ENCODE measurements at regions not wholly inside any gene's neighbourhood (a gene's known extent, or its start where the extent isn't known, plus 50 kb on each side); places are given as distances from the start of the nearest gene placed in this dataset.
"Not testable (repeated sequence)": the region's sequence is repeated elsewhere in the genome, so short reads cannot be mapped to it uniquely, and the experiment has no call there.

DNA sequence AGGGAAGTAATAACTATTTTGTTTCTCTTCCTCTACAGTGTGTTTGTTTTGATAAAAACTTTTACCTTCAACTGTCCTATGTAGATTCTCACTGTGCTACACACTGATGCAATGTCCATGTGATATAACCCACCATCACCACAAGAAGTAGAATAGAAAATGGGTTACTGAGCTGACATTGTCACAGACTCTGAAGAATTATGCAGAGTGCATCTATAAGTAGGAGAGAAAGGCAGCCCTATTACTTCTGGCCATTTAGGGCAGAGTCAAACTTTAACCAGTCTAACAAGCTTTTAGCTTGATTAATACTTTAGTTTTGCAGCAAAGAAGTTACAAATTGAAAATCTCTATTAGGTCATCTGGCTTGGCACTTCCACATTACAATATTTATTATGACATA lies 354.0 kb upstream of the CDH8 start:
- no peak for DNase-seq (ENCODE audit: low spot score)

GRCh38 chr16:62386411-62386810 lies 350.2 kb upstream of the CDH8 start:
- DNase-seq (ENCODE audit: low spot score): no peak

DNA sequence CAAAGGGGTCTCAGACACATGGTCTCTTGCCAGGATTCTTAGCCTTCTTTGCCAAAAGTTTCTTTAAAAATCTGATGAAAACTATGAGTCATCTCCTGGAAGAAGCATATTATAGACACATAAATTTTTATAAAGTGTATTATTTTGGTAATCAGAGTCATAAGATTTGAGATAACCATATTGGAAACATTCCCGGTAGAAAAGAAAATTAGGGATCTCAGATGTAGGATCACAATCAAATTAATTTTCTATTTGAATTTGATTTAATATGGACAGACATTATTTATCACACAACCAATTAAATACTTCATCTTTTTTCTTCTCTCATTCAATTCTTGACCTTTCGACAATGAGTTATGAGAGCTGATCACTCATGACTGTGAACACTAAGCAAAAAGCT lies 347.7 kb upstream of the CDH8 start:
- no peak for DNase-seq (ENCODE audit: low spot score)

GRCh38 chr16:62370445-62370844 lies 334.2 kb upstream of the CDH8 start:
- no peak for DNase-seq (ENCODE audit: low spot score)

GRCh38 chr16:62363501-62363900 lies 327.3 kb upstream of the CDH8 start:
- no peak for DNase-seq (ENCODE audit: low spot score)

DNA sequence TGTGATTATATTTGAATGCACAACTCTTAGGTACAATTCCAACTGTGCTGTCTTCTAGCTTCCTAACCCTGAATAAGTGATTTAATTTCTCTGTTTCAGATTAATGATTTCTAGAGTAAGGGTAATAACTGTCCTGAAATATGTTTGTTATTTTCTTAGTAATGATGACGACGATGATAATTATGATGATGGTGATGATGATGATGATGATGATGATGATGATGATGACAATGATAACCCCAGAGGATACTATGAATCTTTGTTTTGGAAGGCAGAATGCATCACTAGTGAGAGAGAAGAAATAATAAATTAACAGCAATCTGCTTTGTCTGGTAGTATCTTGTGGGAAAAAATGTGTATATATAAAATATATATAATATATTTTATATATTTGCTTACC lies 317.1 kb upstream of the CDH8 start:
- no peak for DNase-seq (ENCODE audit: low spot score)

- no peak for DNase-seq (ENCODE audit: low spot score)
Measured at GRCh38 chr16:62342216-62342615, 306.0 kb upstream of the CDH8 start.

DNA sequence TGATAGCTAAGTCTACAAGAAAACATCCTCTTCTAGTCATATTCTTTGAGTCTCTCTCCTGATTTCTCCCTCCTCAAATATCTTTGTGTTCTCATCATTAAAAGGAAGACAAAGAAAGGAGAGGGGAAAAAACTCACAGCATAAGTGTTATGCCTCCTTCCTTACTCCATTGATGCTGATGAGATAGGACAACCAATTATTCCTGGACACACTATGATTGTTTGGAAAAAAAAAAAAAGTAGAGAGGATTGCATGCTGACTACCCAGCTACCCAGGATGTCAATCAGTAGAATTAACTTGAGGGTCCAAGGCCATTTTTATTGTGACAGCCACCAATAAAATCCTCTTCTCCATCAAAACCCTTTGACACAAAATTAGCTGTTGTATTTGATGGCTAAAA lies 299.1 kb upstream of the CDH8 start:
- DNase-seq (ENCODE audit: low spot score): no peak

GRCh38 chr16:62321606-62322005 lies 285.4 kb upstream of the CDH8 start:
- no peak for DNase-seq (ENCODE audit: low spot score)

- DNase-seq (ENCODE audit: low spot score): no peak
Measured at GRCh38 chr16:62298600-62298999, 262.4 kb upstream of the CDH8 start.

- DNase-seq (ENCODE audit: low spot score): no peak
Measured at GRCh38 chr16:62294213-62294972, 258.2 kb upstream of the CDH8 start.

DNA sequence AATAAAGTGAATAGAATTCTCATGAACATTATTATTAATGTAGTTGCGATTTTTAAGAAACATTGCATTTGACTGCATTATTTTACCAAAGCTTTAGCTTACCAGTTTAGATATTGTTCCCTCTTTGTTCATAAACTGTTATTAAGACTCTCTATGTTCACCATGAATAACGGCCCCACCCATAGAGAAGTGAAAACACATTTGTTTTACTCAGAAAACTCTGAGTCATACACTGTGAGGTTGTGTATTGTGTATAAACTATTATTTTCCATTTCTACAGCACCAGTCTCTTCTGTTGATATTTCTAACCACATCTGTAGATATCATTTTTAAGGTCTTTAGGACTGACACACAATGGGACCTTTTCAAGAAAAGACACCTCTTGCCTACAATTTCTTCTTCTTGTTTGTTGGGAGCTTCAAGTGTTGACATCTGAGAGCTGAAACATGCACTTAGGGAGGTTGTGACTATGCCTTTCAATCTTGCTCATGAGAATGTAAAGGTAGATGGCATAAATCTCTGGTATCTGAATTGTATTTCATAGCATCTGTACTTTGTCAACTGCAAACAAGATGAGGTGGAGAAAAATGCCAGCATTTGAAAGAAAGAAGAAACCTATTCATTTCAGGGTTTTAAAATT lies 252.9 kb upstream of the CDH8 start:
- DNase-seq (ENCODE audit: low spot score): no peak

DNA sequence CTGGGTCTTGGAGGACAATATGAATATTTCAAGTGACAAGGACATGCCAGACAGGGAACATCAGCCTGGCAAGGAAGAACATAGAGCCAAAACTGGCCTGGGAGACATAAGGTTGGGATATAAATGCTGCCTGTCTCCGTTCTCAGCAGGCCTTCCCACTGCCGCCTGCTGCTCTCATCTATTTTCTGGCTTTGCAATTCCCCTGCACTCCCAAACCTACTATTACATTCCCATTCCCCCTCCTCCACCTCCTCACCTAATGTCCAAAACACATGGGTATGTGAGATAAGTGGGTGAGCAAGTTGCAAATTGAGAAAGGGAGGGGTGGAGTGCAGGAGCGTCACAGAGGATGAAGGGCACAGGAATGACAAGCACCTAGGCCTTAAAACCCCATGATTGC lies 244.3 kb upstream of the CDH8 start:
- DNase-seq (ENCODE audit: low spot score): no peak

DNA sequence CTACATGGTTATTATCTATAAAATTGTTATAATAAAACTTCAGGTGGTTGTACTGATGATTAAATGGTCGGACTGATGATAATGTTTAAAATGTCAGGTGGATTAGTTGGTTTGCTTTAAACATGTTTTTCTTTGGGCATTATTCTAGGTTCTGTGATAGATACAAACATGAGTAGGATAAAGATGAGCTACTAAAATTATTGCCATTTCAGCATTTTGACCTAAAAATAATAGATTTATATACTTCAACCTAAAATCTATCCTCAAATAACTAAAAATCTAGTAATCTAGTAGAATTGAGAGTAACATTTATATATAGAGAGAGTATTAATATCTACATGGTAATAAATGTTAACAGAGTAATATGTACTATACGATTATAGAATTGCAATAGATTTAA lies 241.7 kb upstream of the CDH8 start:
- no peak for DNase-seq (ENCODE audit: low spot score)

DNA sequence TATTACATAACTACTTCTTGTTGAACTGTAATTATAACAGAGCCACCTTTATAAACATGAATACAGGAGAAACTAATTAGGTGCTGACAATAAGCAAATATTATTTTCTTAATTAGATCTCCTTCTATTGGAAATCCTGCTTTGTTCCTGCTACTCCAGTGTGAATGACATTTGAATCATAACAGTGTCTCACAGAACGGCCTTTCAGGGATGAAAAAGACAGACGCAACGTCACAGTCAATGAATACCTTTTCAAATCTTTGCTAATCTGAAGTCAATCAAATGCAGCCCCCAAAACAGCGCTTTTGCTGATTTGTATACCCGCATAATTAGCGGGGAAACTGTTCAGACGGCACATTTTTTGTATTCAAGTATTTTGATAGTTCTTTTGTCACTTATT lies 240.4 kb upstream of the CDH8 start:
- DNase-seq (ENCODE audit: low spot score): no peak

DNA sequence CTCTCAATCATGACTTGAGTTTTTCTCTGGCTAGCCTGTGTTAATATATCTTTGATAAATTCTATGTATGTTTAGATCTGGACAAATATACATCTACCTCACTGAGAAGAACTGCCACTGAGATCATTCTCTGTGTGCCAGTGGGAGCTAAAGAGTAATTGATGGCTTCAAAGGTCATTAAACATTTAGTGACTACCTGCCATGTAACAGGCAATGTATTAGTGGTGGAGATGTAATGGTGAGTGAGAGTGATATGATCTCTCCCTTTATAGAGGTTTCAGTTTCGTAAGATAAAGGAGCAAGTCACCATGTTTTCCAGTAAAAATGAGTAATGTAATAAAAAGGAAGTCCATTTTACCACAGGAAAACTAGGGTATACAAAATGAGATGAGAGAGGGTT lies 235.8 kb upstream of the CDH8 start:
- DNase-seq (ENCODE audit: low spot score): no peak

- DNase-seq (ENCODE audit: low spot score): no peak
Measured at GRCh38 chr16:62261760-62262159, 225.5 kb upstream of the CDH8 start.

DNA sequence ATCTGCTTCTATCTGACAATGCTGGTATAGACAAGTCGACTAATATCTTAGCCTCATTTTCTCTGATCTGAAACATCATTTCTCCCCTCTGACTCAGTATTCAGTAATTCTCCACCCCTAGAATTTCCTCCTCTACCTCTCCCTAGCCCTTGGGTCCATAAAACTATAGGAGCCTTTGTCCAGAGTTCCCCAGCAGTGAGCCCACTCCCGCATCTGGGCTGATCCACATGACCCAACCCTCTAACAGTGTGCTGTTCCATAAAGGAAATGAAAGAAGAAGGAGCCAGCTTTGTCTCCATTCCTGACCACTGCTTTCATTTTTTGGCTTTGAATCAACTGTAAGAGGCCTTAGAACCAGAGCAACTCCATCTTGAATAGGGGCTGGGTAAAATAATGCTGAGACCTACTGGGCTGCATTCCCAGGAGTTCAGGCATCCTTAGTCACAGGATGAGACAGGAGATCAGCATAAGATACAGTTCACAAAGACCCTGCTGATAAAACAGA lies 222.7 kb upstream of the CDH8 start:
- DNase-seq (ENCODE audit: low spot score): not testable (repeated sequence)

DNA sequence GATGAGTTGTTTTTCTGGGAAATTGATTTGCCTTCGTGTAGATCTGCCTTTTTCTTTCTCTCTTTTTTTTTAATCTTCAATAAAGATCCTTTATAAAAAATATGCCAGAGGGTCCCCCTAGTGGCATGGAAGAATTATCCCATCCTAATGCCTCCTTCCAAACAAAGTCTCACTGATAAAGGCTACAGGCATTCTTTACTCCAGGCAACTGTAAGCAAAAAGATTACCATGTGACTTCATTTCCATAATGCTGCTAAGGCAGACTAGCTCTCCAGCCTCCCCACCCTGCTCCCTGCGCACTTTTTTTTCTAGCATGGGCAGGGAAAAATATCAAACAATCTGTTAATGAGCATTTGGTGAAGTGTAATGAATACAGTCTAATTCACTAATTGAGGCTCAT lies 220.2 kb upstream of the CDH8 start:
- DNase-seq (ENCODE audit: low spot score): no peak

DNA sequence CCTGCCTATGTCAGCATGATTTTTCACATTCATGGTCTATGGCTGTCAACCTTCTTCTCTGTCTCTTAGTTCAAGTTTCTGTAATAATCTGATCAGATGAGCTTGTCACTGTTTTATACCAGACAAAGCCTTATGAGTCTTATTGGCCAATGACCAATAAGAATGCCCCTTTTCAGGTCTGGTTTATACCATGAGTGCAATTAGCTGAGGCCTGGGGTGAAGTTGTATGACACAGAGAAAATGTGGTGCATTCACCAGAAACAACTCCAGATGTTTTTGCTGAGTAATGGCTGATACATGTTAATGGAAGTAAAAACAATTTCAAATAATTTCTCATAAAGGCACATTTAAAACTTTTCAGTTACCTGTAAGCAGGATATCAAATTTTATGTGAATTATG lies 218.6 kb upstream of the CDH8 start:
- no peak for DNase-seq (ENCODE audit: low spot score)

DNA sequence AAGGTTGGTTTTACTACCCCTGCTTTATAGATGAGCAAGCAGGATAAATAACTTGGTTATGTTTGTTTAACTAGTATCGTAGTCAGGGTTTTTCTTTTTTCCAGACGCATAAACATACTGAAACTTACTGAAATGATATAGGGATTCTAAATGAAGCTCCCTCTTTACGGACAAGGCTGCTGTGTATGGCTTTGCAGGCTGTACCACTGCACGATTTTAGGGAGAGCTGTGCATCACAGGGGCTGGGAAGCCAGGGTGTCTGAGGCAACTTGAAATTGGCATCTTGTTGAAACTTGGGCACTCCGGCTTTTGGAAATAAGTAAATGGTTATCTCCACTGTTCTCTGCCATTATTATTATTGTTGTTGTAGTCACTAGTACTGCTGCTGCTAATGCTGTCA lies 218.1 kb upstream of the CDH8 start:
- no peak for DNase-seq (ENCODE audit: low spot score)

DNA sequence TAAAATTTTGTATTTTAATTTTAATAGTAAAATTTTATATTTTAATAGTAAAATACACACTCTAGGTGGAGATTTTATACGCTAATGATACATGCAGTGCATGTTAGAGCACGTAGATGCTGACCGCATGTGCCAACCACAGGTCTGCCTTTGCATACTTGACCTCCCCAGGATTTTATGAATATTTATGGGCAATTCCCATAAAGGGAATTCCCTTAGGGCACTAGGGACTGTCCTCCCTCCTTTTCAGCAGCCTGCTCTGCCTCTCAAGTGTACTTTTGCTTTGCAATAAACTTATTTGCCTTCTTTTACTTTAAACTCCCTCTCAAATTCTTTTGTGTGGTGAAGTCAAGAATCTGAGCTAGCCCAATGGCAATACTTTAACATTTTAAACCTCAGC lies 217.7 kb upstream of the CDH8 start:
- no peak for DNase-seq (ENCODE audit: low spot score)

- no peak for DNase-seq (ENCODE audit: low spot score)
Measured at GRCh38 chr16:62249069-62249468, 212.8 kb upstream of the CDH8 start.

- DNase-seq (ENCODE audit: low spot score): no peak
Measured at GRCh38 chr16:62240722-62241121, 204.5 kb upstream of the CDH8 start.
